Caco-2 (cell line): ENCODE measurements at regions not wholly inside any gene's neighbourhood (a gene's known extent, or its start where the extent isn't known, plus 50 kb on each side); places are given as distances from the start of the nearest gene placed in this dataset.
A peak's percentile ranks its signal among the peaks of the same experiment; 100 is the strongest.

ENCODE experiments used
- BruUV-seq: library from RNA; stranded (reverse); fragments of 400-500 nt; replicated peaks from 2 replicates; lab custom pipeline; 2021; lab: Mats Ljungman, UMichigan
- CTCF ChIA-PET: fragments of 300-600 bp; sonication (Branson Sonifier 250); formaldehyde crosslinking; loops from one replicate; lab custom pipeline; 2022; ENCODE audit warnings: antibody characterized with exemption; lab: Charles Lee
- POLR2A ChIA-PET: fragments of 300-600 bp; sonication (Branson Sonifier 250); formaldehyde crosslinking; loops from one replicate; lab custom pipeline; 2022; ENCODE audit warnings: antibody characterized with exemption; lab: Charles Lee
- DNase-seq, 2 experiments: peaks; one replicate each; pipeline versions ENCODE4 v3.0.0 to v3.0.0-alpha.2; 2020 to 2022
- H3K27me3 ChIP-seq: replicated peaks from 2 replicates; pipeline ENCODE4 v1.6.0; 2011; ENCODE audit warnings: low read length; ENCODE audit not compliant: control insufficient read depth, insufficient read depth
- H3K36me3 ChIP-seq: 2 replicates; pipeline ENCODE4 v1.5.1; 2011; ENCODE audit warnings: low read length; ENCODE audit not compliant: control insufficient read depth, insufficient read depth
- H3K4me1 ChIP-seq: fragments of 250-450 bp; sonication (Bioruptor Pico); 2 replicates; pipeline ENCODE4 v1.5.1; 2020; ENCODE audit warnings: mild to moderate bottlenecking
- H3K4me3 ChIP-seq: 2 replicates; pipeline ENCODE4 v1.5.1; 2011; ENCODE audit warnings: low read depth, mild to moderate bottlenecking, control low read depth, low read length
- H3K9me3 ChIP-seq: fragments of 250-450 bp; sonication (Bioruptor Pico); 2 replicates; pipeline ENCODE4 v1.5.1; 2020; ENCODE audit warnings: mild to moderate bottlenecking, moderate library complexity
- H3K27ac Mint-ChIP-seq: one replicate; pipeline ENCODE4 v1.8.0; 2022; ENCODE audit warnings: mixed read lengths; ENCODE audit not compliant: unreplicated experiment
- H3K27me3 Mint-ChIP-seq: one replicate; pipeline ENCODE4 v1.8.0; 2022; ENCODE audit warnings: mixed read lengths; ENCODE audit not compliant: insufficient read depth, unreplicated experiment
- H3K36me3 Mint-ChIP-seq: one replicate; pipeline ENCODE4 v1.8.0; 2022; ENCODE audit warnings: mild to moderate bottlenecking, mixed read lengths; ENCODE audit not compliant: insufficient read depth, unreplicated experiment
- H3K4me1 Mint-ChIP-seq: one replicate; pipeline ENCODE4 v1.8.0; 2022; ENCODE audit warnings: low read depth, mixed read lengths; ENCODE audit not compliant: unreplicated experiment
- H3K4me3 Mint-ChIP-seq: one replicate; pipeline ENCODE4 v1.8.0; 2022; ENCODE audit warnings: mild to moderate bottlenecking, moderate library complexity, mixed read lengths; ENCODE audit not compliant: unreplicated experiment
- H3K9me3 Mint-ChIP-seq: one replicate; pipeline ENCODE4 v1.8.0; 2022; ENCODE audit warnings: mixed read lengths; ENCODE audit not compliant: unreplicated experiment
- intact Hi-C: fragments of 100-400 bp; cut with micrococcal nuclease; formaldehyde crosslinking; loops from one replicate; pipeline ENCODE4 v1.10.0; 2022; ENCODE audit not compliant: unreplicated experiment
- TF ChIP-seq, protein P1 (sequence below), 2 experiments: fragments of 200-600 bp in 1 of 2; IDR thresholded peaks; 1 replicate in 1 of 2; 2 replicates in 1 of 2; pipeline versions ENCODE4 v1.5.1 to v1.8.0; 2011 to 2022; ENCODE audit warnings: antibody characterized with exemption in 1 of 2, control low read depth in 1 of 2, inconsistent platforms in 1 of 2, low read depth in 1 of 2, low read length in 1 of 2, mild to moderate bottlenecking in 1 of 2, moderate library complexity in 1 of 2; ENCODE audit not compliant: insufficient read depth in 1 of 2, severe bottlenecking in 1 of 2, unreplicated experiment in 1 of 2

- intact Hi-C loops = loop anchor here (1.0 kb wide), 2 partner anchors 20 to 30 kb away; no protein-coding TSS in a partner anchor
- Mint-ChIP-seq H3K36me3 (peaks cover 14% of the 10 kb centered on the region), H3K4me1 (peaks cover 34% of the 10 kb centered on the region), H3K27ac (peak overlapping the region; percentile 88), H3K9me3 (peaks cover 16% of the 10 kb centered on the region), H3K4me3 (peak overlapping the region; percentile 13), H3K27me3 (no peaks in the 10 kb centered on the region)
- TF ChIP-seq, protein P1, sequence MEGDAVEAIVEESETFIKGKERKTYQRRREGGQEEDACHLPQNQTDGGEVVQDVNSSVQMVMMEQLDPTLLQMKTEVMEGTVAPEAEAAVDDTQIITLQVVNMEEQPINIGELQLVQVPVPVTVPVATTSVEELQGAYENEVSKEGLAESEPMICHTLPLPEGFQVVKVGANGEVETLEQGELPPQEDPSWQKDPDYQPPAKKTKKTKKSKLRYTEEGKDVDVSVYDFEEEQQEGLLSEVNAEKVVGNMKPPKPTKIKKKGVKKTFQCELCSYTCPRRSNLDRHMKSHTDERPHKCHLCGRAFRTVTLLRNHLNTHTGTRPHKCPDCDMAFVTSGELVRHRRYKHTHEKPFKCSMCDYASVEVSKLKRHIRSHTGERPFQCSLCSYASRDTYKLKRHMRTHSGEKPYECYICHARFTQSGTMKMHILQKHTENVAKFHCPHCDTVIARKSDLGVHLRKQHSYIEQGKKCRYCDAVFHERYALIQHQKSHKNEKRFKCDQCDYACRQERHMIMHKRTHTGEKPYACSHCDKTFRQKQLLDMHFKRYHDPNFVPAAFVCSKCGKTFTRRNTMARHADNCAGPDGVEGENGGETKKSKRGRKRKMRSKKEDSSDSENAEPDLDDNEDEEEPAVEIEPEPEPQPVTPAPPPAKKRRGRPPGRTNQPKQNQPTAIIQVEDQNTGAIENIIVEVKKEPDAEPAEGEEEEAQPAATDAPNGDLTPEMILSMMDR (IDR thresholded peaks at IDR 0.05; ENCODE audit: insufficient read depth in 1 of 2, low read depth in 1 of 2, low read length in 1 of 2, severe bottlenecking in 1 of 2, unreplicated experiment in 1 of 2) = no peak
- H3K4me3 ChIP-seq = no peak overlapping the region
- H3K9me3 ChIP-seq = 0 out of 2 replicates have a peak, but pooled peaks cover 4% of the 10 kb centered on the region
- POLR2A ChIA-PET = interaction anchor here (1.1 to 1.3 kb wide), 2 partner anchors 138 to 146 kb away, joined by 3 to 5 read pairs; partner anchors contain the start of gene NXT1
- H3K27me3 ChIP-seq = no peaks in the 10 kb centered on the region
- no peaks in the 10 kb centered on the region for H3K36me3 ChIP-seq
- H3K4me1 ChIP-seq = peaks cover 21% of the 10 kb centered on the region
- peak; percentile 72 to 77 for DNase-seq
- CTCF ChIA-PET = interaction anchor here (0.5 to 1.5 kb wide), 5 partner anchors 11 to 1853 kb away, joined by 3 to 11 read pairs (median 7); no protein-coding TSS in a partner anchor
- no TSS peak for BruUV-seq
Measured at GRCh38 chr20:23212011-23212410, 125.9 kb upstream of the CD93 start.

GRCh38 chr20:23211164-23211563 lies 125.0 kb upstream of the CD93 start:
- Histone ChIP-seq H3K9me3 (0 out of 2 replicates have a peak, but pooled peaks cover 4% of the 10 kb centered on the region), H3K4me3 (no peak overlapping the region), H3K4me1 (peaks cover 21% of the 10 kb centered on the region), H3K27me3 (no peaks in the 10 kb centered on the region), H3K36me3 (no peaks in the 10 kb centered on the region)
- DNase-seq = no peak
- Mint-ChIP-seq H3K4me3 (peak overlapping the region; percentile 4), H3K36me3 (peaks cover 12% of the 10 kb centered on the region), H3K27me3 (no peaks in the 10 kb centered on the region), H3K27ac (peak overlapping the region; percentile 88), H3K9me3 (peaks cover 16% of the 10 kb centered on the region), H3K4me1 (peaks cover 34% of the 10 kb centered on the region)
- ChIA-PET POLR2A (no interaction called here), CTCF (no interaction called here)
- no TSS peak for BruUV-seq
- TF ChIP-seq, protein P1 (IDR thresholded peaks at IDR 0.05; ENCODE audit: insufficient read depth in 1 of 2, low read depth in 1 of 2, low read length in 1 of 2, severe bottlenecking in 1 of 2, unreplicated experiment in 1 of 2) = no peak
- intact Hi-C loops = no loop called here

GRCh38 chr20:23207826-23208540 lies 121.9 kb upstream of the CD93 start:
- Mint-ChIP-seq H3K36me3 (peaks cover 6% of the 10 kb centered on the region), H3K27ac (no peak overlapping the region), H3K4me1 (peaks cover 41% of the 10 kb centered on the region), H3K4me3 (no peak overlapping the region), H3K9me3 (peaks cover 16% of the 10 kb centered on the region), H3K27me3 (no peaks in the 10 kb centered on the region)
- H3K4me1 ChIP-seq = peaks cover 27% of the 10 kb centered on the region
- BruUV-seq = no TSS peak
- POLR2A ChIA-PET = no interaction called here
- intact Hi-C loops = no loop called here
- TF ChIP-seq, protein P1 (IDR thresholded peaks at IDR 0.05; ENCODE audit: insufficient read depth in 1 of 2, low read depth in 1 of 2, low read length in 1 of 2, severe bottlenecking in 1 of 2, unreplicated experiment in 1 of 2) = no peak
- CTCF ChIA-PET = no interaction called here
- no peak overlapping the region for H3K4me3 ChIP-seq
- 0 out of 2 replicates have a peak, but pooled peaks cover 2% of the 10 kb centered on the region for H3K9me3 ChIP-seq
- no peaks in the 10 kb centered on the region for H3K27me3 ChIP-seq
- H3K36me3 ChIP-seq = no peaks in the 10 kb centered on the region
- no peak for DNase-seq
